ENCODE measurements at regions not wholly inside any gene's neighbourhood (a gene's known extent, or its start where the extent isn't known, plus 50 kb on each side); places are given as distances from the start of the nearest gene placed in this dataset.

DNA sequence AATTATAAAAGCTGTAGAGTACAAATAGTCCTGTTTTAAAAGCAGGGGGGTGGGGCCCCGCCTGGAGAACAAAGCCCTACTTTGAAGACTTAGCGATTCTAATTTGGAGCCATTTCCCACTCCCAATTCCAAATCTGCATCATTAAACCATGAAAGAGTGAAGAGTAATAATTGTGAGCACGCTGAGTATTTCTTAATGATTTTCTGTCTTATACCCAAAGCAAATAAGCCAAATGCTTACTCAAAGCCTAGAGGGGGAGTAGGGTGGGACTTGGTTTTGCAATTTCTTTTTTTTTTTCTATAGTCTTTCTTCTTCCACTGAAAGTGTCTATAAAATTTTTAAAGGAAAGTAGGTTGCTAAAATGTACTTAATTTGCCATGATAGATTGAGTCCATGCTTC is 470.1 kb downstream of the TOX3 start:
- no peaks in the 10 kb centered on the region for H3K36me3 ChIP-seq
- in situ Hi-C loops (cut with MboI; ENCODE audit: low pct_ligation_motif_present in 1 of 4, low pct_unique_long_range_greater_than_20kb in 1 of 4, low sequenced_read_pairs in 3 of 4) = no loop called here
- DNase-seq = no peak
- WGBS, 2 donors (ENCODE audit: low coverage in 1 of 2) = 79 to 81% methylated on average over 2 to 3 of the region's 3 CpGs
- H3K27me3 ChIP-seq = no peaks in the 10 kb centered on the region
- TF ChIP-seq POLR2AphosphoS5 (IDR thresholded peaks at IDR 0.05) = no peak
- TF ChIP-seq EP300 (IDR thresholded peaks at IDR 0.05; ENCODE audit: low read depth) = no peak
- no peak for TF ChIP-seq POLR2A (IDR thresholded peaks at IDR 0.05)
- TF ChIP-seq, protein P1, sequence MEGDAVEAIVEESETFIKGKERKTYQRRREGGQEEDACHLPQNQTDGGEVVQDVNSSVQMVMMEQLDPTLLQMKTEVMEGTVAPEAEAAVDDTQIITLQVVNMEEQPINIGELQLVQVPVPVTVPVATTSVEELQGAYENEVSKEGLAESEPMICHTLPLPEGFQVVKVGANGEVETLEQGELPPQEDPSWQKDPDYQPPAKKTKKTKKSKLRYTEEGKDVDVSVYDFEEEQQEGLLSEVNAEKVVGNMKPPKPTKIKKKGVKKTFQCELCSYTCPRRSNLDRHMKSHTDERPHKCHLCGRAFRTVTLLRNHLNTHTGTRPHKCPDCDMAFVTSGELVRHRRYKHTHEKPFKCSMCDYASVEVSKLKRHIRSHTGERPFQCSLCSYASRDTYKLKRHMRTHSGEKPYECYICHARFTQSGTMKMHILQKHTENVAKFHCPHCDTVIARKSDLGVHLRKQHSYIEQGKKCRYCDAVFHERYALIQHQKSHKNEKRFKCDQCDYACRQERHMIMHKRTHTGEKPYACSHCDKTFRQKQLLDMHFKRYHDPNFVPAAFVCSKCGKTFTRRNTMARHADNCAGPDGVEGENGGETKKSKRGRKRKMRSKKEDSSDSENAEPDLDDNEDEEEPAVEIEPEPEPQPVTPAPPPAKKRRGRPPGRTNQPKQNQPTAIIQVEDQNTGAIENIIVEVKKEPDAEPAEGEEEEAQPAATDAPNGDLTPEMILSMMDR (IDR thresholded peaks at IDR 0.05) = no peak
- H3K9me3 ChIP-seq = no peaks in the 10 kb centered on the region
- H3K4me1 ChIP-seq = no peaks in the 10 kb centered on the region
- H3K27ac ChIP-seq = no peak overlapping the region
- no peak overlapping the region for H3K4me3 ChIP-seq
- intact Hi-C loops (cut with DNase I; ENCODE audit: low total_unique reads) = no loop called here

DNA sequence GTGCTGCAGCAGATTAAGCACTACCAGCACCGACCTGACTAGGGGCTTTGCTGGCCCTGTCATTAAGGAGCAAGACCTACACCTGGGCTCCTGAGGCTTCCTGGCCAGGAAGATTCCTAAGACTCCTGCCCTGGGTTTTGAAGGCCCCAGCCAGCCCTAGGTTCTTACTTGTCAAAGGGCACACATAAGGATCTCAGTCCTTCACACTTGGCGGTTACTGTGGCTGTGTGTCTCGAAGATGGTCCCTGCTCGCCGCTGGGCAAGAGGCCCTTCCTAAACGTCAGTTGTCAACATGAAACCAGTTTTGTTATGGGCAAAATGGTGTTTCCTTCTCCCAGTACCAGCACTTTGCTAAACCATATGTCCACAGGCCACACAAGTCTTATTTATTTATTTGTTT is 470.6 kb downstream of the TOX3 start:
- in situ Hi-C loops (cut with MboI; ENCODE audit: low pct_ligation_motif_present in 1 of 4, low pct_unique_long_range_greater_than_20kb in 1 of 4, low sequenced_read_pairs in 3 of 4) = no loop called here
- no peak for DNase-seq
- intact Hi-C loops (cut with DNase I; ENCODE audit: low total_unique reads) = no loop called here
- Histone ChIP-seq H3K27me3 (no peaks in the 10 kb centered on the region), H3K27ac (no peak overlapping the region), H3K4me3 (no peak overlapping the region), H3K9me3 (no peaks in the 10 kb centered on the region), H3K4me1 (no peaks in the 10 kb centered on the region), H3K36me3 (no peaks in the 10 kb centered on the region)
- TF ChIP-seq, protein P1 (IDR thresholded peaks at IDR 0.05) = no peak
- no peak for TF ChIP-seq POLR2AphosphoS5 (IDR thresholded peaks at IDR 0.05)
- TF ChIP-seq EP300 (IDR thresholded peaks at IDR 0.05; ENCODE audit: low read depth) = no peak
- 86 to 94% methylated on average over 2 to 6 of the region's 6 CpGs for WGBS, 2 donors (ENCODE audit: low coverage in 1 of 2)

DNA sequence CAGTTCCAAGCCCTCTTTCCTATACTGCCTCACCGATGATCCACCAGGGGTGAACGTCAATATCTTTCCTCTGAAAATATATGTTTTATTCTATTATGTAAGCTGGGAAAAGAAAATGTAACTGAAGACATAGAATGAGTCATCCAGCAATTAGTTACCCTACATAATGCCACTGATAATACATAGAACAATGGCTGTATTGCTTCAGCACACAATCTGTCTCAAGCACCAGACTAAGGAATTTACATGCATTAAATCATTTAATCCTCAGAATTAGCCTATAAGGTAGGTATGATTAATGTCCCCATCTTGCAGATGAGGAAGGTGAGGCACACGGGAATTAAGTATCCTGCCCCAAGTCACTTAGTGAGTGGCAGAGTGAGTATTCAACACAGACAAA is 472.8 kb downstream of the TOX3 start:
- Histone ChIP-seq H3K9me3 (no peaks in the 10 kb centered on the region), H3K27ac (no peak overlapping the region), H3K36me3 (no peaks in the 10 kb centered on the region), H3K4me1 (peaks cover 0 to 5% (median 4%) of the 10 kb centered on the region in 4 donors), H3K27me3 (no peaks in the 10 kb centered on the region), H3K4me3 (no peak overlapping the region)
- no peak for DNase-seq
- TF ChIP-seq, protein P1 (IDR thresholded peaks at IDR 0.05) = no peak
- TF ChIP-seq EP300 (IDR thresholded peaks at IDR 0.05; ENCODE audit: low read depth) = no peak
- TF ChIP-seq POLR2A (IDR thresholded peaks at IDR 0.05) = no peak
- TF ChIP-seq POLR2AphosphoS5 (IDR thresholded peaks at IDR 0.05) = no peak
- in situ Hi-C loops (cut with MboI; ENCODE audit: low pct_ligation_motif_present in 1 of 4, low pct_unique_long_range_greater_than_20kb in 1 of 4, low sequenced_read_pairs in 3 of 4) = loop anchor here in 3 of 4 donors (25.0 kb wide), 2 partner anchors 838 to 938 kb away; no protein-coding TSS in a partner anchor
- 80 to 83% methylated on average over 2 to 3 of the region's 3 CpGs for WGBS, 2 donors (ENCODE audit: low coverage in 1 of 2)
- intact Hi-C loops (cut with DNase I; ENCODE audit: low total_unique reads) = no loop called here

DNA sequence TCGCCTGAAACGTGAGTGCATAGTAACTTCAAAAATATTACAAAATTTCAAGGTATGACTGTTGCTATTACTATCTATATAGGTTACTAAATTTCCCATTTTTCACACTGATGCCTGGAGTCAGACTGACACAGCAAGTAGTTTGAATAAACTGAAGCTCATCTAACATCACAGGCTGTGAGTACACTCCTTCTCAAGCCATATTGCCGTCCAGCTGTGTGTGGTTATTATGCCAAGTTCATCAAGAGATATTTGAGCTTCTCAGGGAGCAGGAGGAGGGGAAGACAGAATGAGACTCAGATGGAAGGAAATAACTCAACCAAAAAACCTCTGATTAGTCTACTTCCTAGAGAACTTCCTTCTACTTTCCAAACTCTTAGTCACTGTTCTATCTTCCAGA is 473.9 kb downstream of the TOX3 start:
- in situ Hi-C loops (cut with MboI; ENCODE audit: low pct_ligation_motif_present in 1 of 4, low pct_unique_long_range_greater_than_20kb in 1 of 4, low sequenced_read_pairs in 3 of 4) (loop anchor here in 3 of 4 donors (25.0 kb wide), 2 partner anchors 839 to 939 kb away; no protein-coding TSS in a partner anchor), intact Hi-C loops (cut with DNase I; ENCODE audit: low total_unique reads) (no loop called here)
- 67 to 73% methylated on average over 3 of the region's 3 CpGs for WGBS, 2 donors (ENCODE audit: low coverage in 1 of 2)
- no peaks in the 10 kb centered on the region for H3K9me3 ChIP-seq
- TF ChIP-seq POLR2A (IDR thresholded peaks at IDR 0.05) (no peak), EP300 (IDR thresholded peaks at IDR 0.05; ENCODE audit: low read depth) (no peak), POLR2AphosphoS5 (IDR thresholded peaks at IDR 0.05) (no peak)
- TF ChIP-seq, protein P1 (IDR thresholded peaks at IDR 0.05) = no peak
- H3K4me1 ChIP-seq = peaks cover 0 to 14% (median 5%) of the 10 kb centered on the region in 4 donors
- H3K27ac ChIP-seq = no peak overlapping the region
- no peaks in the 10 kb centered on the region for H3K27me3 ChIP-seq
- H3K4me3 ChIP-seq = no peak overlapping the region
- DNase-seq = no peak
- H3K36me3 ChIP-seq = no peaks in the 10 kb centered on the region

Measured in transverse colon (tissue), 4 donors.